ENCODE measurements at regions not wholly inside any gene's neighbourhood (a gene's known extent, or its start where the extent isn't known, plus 50 kb on each side); places are given as distances from the start of the nearest gene placed in this dataset.

DNA sequence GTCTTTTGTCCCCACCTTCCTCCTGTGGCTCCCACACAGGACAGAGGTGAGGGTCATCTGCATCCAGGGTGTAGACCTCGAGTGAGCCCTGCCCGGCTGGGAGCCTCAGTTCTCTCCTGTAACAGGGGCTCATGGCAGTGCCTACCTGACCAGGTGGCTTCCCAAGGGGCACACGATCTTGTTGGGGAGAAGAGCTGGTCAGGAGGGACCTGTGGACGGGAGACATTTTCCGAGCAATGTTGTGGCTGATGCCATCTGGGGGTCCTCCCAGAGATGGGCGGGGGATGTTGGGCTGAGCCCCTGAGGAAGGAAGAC is 51.9 kb downstream of the CEBPB start:
- in situ Hi-C loops (cut with MboI; ENCODE audit: low pct_ligation_motif_present in 1 of 4, low pct_unique_long_range_greater_than_20kb in 1 of 4, low sequenced_read_pairs in 3 of 4) = no loop called here
- DNase-seq = no peak
- Histone ChIP-seq H3K4me1 (peaks cover 0 to 9% (median 4%) of the 10 kb centered on the region in 4 donors), H3K9me3 (no peaks in the 10 kb centered on the region), H3K36me3 (no peaks in the 10 kb centered on the region), H3K27me3 (no peaks in the 10 kb centered on the region), H3K4me3 (no peak overlapping the region), H3K27ac (no peak overlapping the region)
- TF ChIP-seq, protein P1, sequence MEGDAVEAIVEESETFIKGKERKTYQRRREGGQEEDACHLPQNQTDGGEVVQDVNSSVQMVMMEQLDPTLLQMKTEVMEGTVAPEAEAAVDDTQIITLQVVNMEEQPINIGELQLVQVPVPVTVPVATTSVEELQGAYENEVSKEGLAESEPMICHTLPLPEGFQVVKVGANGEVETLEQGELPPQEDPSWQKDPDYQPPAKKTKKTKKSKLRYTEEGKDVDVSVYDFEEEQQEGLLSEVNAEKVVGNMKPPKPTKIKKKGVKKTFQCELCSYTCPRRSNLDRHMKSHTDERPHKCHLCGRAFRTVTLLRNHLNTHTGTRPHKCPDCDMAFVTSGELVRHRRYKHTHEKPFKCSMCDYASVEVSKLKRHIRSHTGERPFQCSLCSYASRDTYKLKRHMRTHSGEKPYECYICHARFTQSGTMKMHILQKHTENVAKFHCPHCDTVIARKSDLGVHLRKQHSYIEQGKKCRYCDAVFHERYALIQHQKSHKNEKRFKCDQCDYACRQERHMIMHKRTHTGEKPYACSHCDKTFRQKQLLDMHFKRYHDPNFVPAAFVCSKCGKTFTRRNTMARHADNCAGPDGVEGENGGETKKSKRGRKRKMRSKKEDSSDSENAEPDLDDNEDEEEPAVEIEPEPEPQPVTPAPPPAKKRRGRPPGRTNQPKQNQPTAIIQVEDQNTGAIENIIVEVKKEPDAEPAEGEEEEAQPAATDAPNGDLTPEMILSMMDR (IDR thresholded peaks at IDR 0.05) = no peak
- TF ChIP-seq EP300 (IDR thresholded peaks at IDR 0.05; ENCODE audit: low read depth) (no peak), POLR2A (IDR thresholded peaks at IDR 0.05) (no peak), POLR2AphosphoS5 (IDR thresholded peaks at IDR 0.05) (no peak)
- intact Hi-C loops (cut with DNase I; ENCODE audit: low total_unique reads) = no loop called here
- WGBS, 2 donors (ENCODE audit: low coverage in 1 of 2) = 60% methylated on average over 6 of the region's 6 CpGs; no CpG with 5 or more reads in 1 of the 2 donors

DNA sequence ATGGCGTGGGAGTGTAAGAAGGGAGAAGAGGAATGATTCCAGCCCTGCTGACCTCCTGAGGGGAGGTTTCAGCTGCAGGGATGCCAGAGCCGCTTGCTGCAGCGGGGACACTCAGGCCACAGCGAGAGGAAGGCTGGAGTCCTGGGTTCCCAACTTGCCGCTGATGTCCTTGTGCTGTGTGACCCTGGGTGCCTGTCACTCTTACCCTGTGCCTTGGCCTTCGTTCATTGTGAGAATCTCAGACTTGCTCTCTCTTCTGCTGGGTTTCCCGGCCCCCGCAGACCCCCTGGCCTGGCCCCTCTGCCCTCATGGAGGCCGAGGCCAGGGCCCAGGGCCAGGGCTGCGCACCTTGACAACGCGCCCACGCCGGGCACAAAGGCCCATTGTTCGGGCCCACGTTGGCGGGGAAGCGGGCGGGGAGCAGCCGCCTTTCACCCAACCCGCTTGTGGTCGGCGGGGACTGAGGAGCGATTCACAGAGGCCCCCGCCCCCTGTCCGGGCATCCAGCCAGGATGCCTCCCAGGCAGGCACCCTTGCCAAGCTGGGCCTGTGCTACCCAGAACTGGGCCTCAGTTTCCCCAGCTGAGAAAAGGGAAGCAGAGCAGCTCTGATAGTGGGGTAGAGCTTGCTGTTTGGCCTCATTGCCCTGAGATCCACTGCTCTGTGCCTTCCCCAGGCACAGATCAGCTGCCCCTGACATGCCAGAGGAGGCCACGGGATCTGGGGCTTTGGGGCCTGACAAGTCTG is 52.4 kb downstream of the CEBPB start:
- in situ Hi-C loops (cut with MboI; ENCODE audit: low pct_ligation_motif_present in 1 of 4, low pct_unique_long_range_greater_than_20kb in 1 of 4, low sequenced_read_pairs in 3 of 4) = no loop called here
- 8 to 65% methylated on average over 2 to 18 of the region's 27 CpGs for WGBS, 2 donors (ENCODE audit: low coverage in 1 of 2)

DNA sequence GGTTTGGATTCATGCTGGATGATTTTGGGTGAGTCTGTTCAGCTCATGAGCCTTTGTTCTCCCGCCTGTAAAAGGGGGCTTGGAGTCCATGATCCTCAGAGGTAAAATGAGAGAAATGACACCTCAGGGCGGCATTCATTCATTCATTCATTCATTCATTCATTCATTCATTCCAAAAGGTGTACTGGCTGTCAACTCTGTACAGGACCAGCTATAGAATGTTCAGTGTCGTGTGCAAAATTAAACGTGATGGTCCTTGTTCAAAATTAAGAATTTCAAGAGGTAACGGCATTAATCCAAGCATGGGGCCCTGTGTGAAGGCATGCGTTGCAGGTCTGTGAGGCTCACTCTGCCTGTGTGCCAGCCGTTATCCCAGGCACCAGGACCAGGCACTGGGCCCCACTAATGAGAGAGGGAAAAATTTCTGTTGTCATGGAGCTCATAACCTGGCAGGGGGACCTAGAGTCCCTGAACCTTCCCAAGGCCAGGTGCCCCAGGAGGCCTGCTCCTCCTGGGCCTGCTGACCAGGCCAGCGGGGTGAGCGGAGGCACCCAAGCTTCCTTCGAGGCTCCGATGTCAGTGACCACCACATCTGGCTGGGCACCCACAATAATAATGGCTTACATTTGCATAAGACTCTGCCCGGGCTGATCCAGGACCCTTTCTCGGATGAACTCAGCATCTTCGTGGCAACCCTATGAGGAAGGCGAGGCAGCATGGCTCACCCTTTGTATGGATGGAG is 53.2 kb downstream of the CEBPB start:
- intact Hi-C loops (cut with DNase I; ENCODE audit: low total_unique reads) (no loop called here), in situ Hi-C loops (cut with MboI; ENCODE audit: low pct_ligation_motif_present in 1 of 4, low pct_unique_long_range_greater_than_20kb in 1 of 4, low sequenced_read_pairs in 3 of 4) (no loop called here)
- WGBS, 2 donors (ENCODE audit: low coverage in 1 of 2) = 72 to 87% methylated on average over 4 to 15 of the region's 15 CpGs
- no peak for TF ChIP-seq EP300 (IDR thresholded peaks at IDR 0.05; ENCODE audit: low read depth)
- no peak for TF ChIP-seq POLR2A (IDR thresholded peaks at IDR 0.05)
- no peak for TF ChIP-seq POLR2AphosphoS5 (IDR thresholded peaks at IDR 0.05)
- TF ChIP-seq, protein P1 (IDR thresholded peaks at IDR 0.05) = no peak
- H3K36me3 ChIP-seq = no peaks in the 10 kb centered on the region
- H3K27ac ChIP-seq = no peak overlapping the region
- no peak overlapping the region for H3K4me3 ChIP-seq
- no peaks in the 10 kb centered on the region for H3K27me3 ChIP-seq
- DNase-seq = no peak
- H3K9me3 ChIP-seq = no peaks in the 10 kb centered on the region
- peaks cover 0 to 9% (median 4%) of the 10 kb centered on the region in 4 donors for H3K4me1 ChIP-seq

More for the DNA sequence above, 52.4 kb downstream of the CEBPB start:
- intact Hi-C loops (cut with DNase I; ENCODE audit: low total_unique reads) = no loop called here
- DNase-seq = peak; percentile 76
- peak in 1 of 3 donors; percentile 22 for TF ChIP-seq POLR2AphosphoS5 (IDR thresholded peaks at IDR 0.05)
- TF ChIP-seq, protein P1 (IDR thresholded peaks at IDR 0.05) = no peak
- peaks cover 0 to 9% (median 4%) of the 10 kb centered on the region in 4 donors for H3K4me1 ChIP-seq
- H3K4me3 ChIP-seq = no peak overlapping the region
- no peaks in the 10 kb centered on the region for H3K27me3 ChIP-seq
- no peaks in the 10 kb centered on the region for H3K9me3 ChIP-seq
- H3K27ac ChIP-seq = no peak overlapping the region
- no peaks in the 10 kb centered on the region for H3K36me3 ChIP-seq

DNA sequence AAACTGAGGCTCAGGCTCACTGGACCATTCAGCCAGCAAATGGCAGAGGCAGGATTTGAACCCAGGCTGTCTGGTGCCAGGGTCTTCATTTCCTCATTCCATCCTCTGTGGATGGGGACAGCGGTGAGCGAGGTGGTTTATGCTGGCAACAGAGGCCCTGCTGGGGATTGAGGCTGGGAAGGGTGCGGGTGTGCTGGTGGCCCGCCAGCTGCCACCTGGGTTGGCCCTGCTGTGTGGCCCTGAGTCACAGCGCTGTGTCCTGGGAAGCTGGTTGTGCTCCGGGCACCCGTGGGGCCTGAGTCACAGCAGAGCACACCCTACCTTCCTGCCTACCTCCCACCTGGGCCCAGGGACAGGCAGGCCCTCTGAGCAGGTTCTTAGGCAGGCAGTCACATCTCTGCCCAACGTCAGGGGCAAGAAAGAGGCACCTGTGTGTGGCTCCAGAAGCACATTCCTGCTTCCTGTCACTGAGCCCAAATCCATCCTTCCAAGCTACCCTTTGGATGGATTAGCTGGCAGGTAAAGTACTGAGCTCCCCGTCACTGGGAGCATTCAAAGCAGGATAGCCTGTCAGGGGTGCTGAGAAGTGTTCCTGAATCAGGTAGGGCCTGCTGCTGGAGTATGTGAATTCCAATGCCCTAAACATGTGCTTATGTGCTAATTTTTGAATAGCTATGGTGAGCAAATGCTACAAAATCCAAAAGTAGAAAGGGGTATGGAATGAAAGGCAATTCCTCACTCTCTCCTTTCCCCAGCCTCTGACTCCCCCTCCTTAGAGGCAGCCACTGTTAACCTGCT is 53.9 kb downstream of the CEBPB start:
- TF ChIP-seq POLR2A (IDR thresholded peaks at IDR 0.05) (no peak), POLR2AphosphoS5 (IDR thresholded peaks at IDR 0.05) (no peak), EP300 (IDR thresholded peaks at IDR 0.05; ENCODE audit: low read depth) (no peak)
- TF ChIP-seq, protein P1 (IDR thresholded peaks at IDR 0.05) = no peak
- Histone ChIP-seq H3K9me3 (no peaks in the 10 kb centered on the region), H3K4me3 (no peak overlapping the region), H3K36me3 (no peaks in the 10 kb centered on the region), H3K27me3 (no peaks in the 10 kb centered on the region), H3K4me1 (peaks cover 0 to 12% (median 5%) of the 10 kb centered on the region in 4 donors), H3K27ac (no peak overlapping the region)
- DNase-seq = no peak
- in situ Hi-C loops (cut with MboI; ENCODE audit: low pct_ligation_motif_present in 1 of 4, low pct_unique_long_range_greater_than_20kb in 1 of 4, low sequenced_read_pairs in 3 of 4) (no loop called here), intact Hi-C loops (cut with DNase I; ENCODE audit: low total_unique reads) (no loop called here)
- 68% methylated on average over 7 of the region's 9 CpGs; no CpG with 5 or more reads in 1 of the 2 donors for WGBS, 2 donors (ENCODE audit: low coverage in 1 of 2)
